NCI-H774 (cell line): ENCODE measurements at regions not wholly inside any gene's neighbourhood (a gene's known extent, or its start where the extent isn't known, plus 50 kb on each side); places are given as distances from the start of the nearest gene placed in this dataset.

Experiments used
- DNase-seq: peaks from one replicate; lab custom pipeline; 2025; lab: John Stamatoyannopoulos, UW

DNA sequence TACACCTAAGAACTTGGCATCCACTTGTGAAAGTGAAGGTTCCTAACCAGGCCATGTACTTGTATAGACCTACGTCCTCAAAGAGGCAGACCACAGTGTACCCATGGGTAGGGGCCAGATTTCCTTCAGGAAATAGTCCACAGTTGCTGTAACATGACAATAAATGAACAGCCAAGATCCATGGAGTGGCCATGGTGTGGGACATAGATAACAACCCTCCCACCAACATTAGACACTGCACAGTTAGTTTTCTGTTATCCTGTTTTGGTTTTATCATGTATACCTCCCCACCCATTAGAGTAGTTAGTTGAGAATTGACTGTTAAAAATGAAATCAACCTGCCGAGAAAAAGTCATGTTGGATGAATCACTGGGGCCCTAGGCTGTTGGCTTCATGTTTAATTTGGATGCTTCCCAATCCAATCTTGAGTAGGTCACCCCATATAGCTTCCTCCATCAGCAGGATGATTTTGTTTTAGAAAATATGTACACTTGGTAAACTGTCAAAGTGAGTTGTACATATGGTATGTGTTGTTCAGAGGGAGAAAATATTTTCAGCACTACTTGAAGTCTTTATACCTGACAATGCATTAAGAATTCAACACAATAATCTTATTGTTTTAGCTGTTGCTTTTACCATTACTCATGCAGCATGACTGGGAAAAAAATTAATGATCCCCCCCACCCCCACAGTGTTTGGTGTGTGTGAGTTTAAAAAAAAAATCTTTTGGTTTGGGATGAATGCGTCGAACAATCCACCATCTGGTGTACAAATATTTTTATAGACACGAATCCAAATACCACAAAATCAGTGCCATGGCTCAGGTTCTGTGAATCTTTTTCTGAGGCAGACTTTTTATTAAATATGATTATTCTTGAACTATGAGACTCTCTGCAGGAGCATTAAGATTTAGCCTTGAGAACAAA, 88.3 kb upstream of the ARHGAP29 start:
- no peak for DNase-seq

DNA sequence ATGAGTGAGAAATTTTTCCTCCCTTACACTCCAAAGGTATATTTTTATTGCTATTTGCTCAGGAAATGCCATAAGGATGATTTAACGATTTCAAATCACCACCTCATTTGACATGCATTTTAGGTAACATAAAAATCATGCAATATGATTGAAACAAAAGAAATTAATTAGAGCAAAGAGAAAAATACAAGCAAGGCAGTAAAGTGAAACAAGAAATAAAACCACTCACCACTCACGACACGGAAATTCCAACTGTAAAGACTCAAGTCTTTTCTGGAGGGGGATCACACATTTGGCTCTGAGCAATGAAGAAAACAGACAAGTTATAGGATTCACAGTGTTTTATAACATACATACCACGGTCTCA, 86.8 kb upstream of the ARHGAP29 start:
- DNase-seq, result no peak

DNA sequence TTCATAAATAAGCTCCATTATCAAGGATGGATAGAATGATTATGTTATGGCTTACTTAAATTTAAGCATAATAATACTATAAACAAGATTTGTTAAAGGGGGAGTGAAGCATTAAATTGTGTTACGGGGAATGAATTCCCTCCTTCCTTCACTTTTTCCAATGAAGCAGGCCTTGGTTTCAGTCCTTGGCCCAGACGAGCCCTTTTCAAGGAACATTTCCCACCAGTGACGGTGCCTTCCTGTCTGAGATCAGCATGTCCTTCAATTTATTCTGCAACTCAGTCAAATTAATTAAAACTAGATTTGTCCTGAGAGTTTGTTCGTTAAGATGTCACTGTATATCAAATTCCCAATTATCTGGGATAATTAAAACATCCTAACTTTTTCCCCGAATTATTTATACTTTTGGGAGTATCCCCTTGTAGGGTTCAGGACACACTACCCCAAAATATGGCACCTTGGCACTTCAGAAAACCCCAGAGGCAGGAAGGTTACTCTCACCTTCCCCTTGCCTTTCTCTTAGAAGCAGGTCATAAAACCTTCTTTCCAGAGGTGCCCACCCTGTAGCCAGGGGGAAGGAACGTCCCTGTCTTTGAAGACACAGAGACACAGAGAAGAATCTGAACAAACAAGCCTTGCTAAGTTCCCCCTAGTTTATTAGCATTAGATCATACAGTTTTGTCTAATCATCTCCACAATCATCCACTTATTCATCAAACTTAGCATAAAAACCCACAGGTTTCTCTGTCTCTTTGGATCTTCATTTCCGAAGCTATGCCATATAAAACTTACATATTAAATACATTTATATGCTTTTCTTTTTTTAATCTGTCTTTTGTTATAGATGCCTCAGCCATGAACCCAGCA, 86.2 kb upstream of the ARHGAP29 start:
- no peak for DNase-seq

DNA sequence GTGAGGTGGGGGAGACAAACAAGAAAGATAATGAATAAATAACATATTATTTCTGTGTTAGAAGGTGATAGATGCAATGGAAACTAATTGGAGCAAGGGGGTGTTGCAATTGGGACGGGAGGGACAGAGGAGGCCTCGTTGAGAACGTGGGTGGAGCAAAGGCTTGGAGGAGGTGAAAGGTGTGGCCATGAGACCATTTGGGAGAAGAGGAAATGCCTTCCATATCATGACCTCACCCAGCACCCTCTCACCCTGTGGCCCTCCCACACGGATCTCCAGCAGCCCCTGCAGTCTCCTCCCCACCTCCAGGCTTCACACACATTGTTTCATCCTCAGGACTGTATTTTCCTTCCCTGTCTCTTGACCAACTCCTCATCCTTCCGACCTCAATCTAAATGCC, 85.3 kb upstream of the ARHGAP29 start:
- no peak for DNase-seq

DNA sequence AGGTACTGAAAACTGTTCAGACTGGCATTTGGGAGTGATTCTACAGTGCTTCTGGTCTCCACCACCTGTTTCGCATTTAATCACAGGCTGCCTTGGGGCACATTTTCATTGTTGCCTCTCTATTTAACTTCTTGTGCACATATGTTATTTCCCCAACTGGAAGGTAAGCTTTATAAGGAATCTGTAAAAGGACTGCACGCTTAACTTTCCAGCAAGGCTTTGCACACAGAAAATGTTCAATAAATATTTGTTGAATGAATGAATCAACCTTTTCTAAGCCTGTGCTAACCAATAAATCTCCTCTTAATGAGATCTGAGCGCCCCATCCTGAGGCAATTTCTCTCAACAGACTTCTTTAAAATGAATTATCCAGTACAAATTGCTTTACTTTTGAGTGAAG, 84.3 kb upstream of the ARHGAP29 start:
- peak; percentile 77 for DNase-seq

DNA sequence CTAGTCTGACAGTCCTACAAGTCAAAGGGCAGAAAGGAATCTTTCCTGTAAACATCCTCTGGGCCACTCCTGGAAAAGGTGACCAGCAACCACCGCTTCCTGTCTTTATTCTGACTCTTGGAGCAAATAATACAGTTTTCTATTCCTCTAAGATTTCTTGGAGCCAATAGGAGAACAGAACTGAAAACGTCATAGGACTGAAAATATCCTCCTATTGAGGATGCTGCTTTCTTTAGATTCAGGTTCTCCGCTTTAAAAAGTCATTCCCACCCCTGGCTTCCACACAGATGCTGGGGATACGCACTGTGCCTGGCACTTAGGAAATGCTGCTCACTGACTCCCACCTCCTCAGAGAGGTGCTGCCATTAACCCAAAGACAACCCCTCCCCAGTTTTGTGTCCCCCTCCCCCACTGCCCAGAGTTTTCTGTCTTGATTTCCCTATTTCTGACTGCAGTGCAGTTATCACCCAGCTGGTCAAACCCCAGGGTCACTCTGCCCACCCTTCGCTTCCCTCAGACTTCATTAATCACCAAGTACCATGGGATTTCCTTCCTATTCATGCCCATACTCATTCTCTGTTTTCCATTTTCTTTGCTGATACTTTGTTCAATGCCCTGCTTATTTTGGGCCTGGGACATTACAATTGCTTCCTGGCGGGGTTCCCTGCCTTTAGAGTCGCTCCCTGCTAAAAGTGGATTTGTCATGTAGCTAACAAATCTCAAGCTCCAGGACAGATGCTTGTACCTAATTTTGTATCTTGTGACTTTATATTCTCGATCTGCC, 82.1 kb upstream of the ARHGAP29 start:
- DNase-seq, result no peak

DNA sequence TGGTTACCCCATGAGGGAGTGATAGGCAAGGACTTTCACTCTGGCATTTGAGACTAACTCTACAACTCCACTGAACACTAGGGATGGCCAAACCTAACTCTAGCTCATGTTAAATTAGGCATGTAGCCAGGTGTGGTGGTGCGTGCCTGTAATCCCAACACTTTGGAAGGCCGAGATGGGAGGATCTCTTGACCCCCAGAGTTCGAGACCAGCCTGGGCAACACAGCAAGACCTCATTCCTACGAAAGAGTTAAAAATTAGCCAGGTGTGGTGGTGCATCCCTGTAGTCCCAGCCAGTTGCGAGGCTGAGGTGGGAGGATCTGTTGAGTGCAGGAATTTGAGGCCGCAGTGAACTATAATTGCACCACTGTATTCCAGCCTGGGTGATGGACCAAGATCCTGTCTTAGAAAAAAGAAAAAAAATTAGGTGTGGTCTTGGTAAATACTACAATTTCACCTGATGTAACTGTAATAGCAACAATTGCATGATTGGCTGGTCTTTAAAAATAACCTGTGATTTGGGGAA, 81.2 kb upstream of the ARHGAP29 start:
- DNase-seq, result no peak

DNA sequence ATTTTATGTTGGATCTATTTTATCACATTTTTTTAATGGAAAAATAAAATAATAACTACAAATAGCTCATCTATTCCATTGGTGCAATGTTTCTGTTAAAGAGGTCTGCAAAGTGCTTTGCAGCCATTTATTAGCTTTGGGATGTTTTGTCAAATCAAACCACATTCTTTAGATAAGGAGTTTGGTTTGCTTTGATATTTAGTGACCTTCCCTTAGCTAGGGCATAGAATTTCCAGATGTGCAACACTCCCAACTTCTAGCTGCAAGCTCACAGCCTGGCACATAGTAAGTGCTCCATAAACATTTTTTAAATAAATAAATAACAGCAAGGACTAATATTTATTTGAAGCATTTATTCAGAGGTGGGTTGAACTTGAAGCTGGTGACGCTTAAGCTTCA, 80.4 kb upstream of the ARHGAP29 start:
- no peak for DNase-seq

DNA sequence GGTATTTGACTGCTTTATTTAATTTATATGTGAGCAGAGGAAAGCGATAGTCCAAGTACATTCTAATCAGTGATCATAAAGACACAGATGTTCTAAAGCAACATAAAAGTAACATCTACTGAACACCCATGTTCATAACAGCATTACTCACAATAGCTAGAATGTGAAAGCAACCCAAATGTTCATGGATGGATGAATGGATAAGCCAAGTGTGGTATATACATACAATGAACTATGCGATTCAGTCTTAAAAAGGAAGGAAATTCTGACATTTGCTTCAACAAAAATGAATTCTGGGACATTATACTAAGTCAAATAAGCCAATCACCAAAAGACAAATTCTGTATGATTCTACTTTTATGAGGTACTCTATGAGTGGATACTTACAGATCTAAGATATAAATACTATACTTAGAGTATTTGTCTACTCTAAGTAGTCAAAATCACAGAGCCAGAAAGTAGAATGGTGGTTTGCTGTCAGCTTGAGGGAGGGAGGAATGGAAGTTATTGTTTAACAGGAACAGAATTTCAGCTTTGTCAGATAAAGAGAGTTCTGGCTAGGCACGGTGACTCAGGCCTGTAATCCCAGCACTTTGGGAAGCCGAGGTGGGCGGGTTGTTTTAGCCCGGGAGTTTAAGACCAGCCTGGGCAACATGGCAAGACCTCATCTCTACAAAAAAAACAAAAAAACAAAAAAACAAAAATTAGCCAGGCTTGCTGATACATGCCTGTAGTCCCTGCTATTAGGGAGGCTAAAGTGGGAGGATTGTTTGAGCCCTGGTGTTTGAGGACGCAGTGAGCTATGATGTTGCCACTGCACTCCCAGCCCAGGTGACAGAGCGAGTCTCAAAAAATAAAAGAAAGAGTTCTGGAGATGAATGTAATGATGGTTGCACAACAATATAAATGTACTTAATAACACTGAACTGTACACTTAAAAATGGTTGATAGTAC, 79.7 kb upstream of the ARHGAP29 start:
- no peak for DNase-seq

DNA sequence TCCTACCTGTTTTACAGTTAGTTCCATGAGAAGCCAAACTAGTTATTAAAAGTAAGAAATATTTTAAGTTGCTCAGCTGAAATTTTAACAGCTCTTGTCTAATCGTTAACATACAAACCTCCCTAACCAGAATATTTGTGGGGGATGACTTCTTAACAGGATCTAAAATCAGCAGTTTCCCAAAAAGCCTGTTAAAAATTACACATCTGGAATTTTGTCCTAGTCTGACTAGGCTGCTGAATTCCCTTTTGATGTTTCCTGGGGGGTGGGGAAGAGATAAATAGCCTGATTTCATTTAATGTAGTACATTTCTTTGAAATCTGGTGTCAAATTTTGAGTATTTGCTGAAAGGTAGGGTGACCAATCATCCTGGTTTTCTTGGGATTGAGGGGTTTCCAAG, 78.8 kb upstream of the ARHGAP29 start:
- no peak for DNase-seq

DNA sequence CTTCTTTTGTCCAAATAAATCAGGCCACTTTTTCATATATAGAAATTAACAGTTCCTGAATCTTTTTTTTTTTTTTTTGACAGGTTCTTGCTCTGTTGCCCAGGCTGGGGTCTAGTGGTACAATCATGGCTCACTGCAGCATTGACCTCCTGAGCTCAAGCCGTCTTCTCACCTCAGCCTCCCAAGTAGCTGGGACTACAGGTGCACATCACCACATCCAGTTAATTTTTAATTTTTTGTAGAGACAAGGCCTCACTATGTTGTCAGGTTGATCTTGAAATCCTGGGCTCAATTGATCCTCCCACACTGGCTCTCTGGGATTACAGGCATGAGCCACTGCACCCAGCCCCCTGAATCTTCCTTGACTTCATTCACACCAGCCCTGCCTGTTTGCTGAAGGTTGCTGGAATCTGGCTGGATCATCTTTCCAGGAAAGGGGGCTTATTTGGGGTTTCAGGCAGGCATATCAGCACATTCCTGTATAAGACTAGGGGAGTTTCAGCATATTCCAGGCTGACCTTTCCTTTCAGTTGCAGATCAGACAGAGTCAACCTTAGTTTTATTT, 78.2 kb upstream of the ARHGAP29 start:
- DNase-seq, result no peak

DNA sequence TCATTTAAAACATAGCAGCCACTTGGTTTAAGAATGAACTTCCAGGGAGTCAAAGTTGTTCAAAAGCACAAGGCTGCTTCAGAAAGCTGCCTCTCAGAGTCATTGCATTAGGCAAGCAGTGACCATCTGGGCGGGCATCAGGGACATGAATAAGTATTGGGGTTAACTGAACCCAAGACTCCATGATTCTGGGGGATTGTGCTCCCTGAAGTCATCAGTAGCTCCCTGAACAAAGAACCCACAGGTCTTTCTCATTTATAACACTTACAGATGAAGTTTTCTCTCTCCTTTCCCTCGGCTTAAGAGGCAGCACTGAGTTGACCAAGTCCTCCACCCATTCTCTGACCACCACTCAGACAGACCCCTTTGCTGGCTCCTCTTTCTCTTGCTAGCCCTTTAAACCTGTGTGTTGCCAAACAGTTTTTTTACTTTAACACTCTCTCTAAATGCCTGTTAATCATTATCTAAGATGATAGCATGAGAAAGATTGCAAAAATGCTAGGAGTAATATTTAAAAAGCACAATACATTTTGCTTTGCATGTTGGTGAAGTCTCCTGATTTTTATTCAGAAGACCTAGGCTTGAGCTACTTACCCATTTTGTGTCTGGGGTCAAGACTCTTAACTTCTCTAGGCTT, 77.0 kb upstream of the ARHGAP29 start:
- DNase-seq, result no peak

DNA sequence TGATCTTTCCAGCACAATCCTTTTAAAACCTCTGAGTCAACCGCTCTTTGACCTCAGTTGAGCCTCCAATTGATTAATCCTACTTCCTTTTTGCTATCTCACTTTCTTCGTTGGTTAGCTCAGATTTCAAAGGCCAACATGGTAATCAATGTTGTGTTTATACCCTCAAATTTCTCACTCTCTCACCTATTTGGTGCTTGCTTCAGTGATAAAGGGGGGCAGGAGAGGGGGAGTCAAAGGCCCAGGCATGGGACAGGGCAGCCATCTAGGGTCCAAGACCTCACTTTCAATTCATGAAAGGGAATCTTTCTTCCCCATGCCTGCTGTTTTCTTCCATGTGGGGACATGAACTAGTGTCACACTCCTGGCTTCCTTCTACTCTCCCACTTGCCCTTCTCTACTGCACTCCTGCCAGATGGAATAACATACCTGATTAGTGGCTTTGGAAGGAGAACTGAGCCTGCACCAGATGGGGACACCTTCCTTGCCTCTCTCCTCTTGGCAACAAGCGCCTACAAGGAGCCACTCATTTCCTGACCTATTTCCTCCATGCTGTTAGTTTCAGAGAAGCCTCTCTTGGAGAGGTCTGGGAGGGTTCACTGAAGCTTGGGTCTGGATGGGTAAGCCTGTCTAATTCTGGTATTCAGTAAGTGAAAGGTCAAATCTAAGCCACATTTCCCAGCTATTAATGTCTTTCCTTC, 73.3 kb upstream of the ARHGAP29 start:
- no peak for DNase-seq

DNA sequence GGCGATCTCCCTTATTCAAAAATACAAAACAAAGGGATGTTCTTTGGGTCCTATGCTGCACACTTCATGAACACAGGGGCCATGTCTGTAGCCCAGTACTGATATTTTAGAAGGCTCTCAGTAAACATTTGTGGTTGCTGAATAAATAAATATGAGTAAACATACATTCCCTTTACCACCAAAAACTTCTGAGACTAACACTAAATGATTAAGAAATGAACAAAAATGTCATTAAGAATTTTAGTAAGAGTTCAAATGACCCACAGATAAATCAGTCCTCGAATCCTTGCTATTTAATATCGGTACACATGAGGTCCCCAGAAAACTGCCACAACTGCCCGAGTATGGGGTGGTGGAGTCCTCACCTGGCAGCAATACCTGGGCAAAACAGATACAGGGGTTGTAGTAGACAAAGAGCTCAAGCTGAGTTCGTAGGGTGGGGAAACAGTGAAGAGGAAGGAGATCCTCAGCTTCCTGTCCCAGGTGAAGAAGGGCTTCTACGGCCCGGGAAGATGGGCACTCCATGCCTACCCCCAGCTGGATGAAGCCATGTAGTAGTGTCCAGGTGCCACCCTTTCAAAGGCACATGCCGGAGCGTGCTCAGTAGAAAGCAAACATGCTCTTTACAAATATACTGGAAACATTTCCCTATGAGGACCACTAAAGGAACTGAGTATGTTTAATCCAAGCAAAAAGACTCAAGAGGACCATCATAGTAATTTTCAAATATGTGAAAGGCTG, 72.6 kb upstream of the ARHGAP29 start:
- no peak for DNase-seq

DNA sequence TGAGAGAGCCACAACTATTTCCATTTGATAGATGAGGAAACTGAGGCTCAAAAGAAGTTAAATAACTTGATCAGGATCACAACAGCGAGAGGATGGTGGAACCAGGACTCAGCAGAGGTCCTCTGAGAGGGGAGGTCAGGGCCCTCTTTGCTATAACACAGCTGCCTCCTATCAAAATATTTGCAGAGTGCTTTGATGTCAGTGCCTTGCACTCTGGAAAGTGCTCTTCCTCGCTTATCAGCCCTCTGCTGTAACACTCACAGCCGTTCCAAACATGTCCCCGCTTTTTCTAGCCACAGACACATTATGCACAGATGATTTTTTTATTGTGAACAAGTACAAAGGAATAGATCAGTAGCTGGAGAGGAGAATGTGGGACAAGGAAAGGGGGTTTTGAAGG, 71.8 kb upstream of the ARHGAP29 start:
- no peak for DNase-seq

DNA sequence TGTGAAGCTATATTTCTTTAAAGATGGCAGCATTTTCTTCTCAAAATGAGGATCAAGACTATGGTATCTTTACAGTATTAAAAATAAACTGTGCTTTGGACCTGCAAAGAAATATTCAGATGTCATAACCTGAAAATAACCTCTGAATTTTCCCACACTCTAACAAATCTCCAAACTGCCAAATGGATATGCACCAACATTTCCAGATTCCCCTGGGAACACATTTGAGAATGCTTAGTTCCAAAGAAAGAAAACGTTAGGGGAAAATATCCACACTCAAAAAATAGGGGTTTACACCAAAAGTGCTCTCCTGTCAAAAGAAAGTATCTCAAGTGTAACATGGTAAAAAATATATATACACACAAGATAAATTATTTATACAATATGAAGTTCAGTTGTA, 69.1 kb upstream of the ARHGAP29 start:
- DNase-seq, result no peak

DNA sequence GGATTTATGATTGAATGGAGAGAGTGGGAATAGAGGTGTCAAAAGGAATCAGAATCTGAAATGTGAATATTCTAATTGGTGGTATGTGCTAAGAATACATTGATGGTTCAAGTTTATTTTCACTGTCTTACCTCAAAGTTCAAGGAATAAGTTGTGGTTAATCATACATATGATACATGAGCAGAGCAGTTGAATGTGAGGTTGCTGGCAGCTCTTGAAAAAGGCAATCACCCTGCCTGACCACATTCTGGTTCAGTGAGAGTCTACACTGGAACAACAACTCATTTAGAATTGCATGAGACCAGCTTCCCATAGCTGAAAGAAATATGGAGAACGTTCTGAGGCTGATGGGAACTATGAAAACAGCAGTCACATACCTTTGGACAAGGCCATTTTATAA, 68.3 kb upstream of the ARHGAP29 start:
- DNase-seq, result no peak

DNA sequence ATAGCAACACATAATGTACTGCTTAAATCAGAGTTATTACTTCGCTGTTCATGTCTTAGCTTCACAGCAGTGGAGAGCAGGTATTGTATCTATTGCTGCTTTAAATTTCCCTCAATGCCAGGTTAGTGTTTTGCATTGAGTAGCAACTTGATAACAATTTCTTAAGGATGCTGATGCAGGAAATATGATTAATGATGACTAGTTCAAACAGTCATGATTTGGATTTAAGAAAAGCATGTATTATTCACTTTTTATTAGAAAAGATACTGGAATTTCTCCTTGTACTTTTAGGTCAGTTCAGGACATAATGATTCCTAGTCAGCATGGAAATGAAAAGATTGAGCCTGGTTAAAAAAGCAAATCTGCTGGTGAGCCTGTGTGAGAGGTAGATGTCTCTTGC, 67.2 kb upstream of the ARHGAP29 start:
- no peak for DNase-seq

DNA sequence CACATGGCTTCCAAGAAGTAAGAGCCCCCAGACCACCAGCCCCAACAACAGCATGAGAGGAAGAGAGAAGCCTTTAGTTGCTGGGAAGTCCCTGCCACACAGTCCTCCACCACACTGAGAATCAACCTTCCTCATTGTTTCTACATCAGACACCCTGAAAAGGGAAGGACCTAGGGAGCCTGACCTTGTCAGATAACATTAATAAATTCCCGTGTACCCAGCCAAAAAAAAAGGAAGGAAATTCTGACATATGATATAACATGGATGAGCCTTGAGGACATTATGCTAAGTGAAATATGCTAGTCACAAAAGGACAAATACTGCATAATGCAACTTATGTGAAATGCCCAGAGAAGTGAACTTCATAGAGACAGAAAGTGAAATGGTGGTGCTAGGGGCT, 65.6 kb upstream of the ARHGAP29 start:
- DNase-seq, result no peak
